Ishikawa (cell line): ENCODE measurements at regions not wholly inside any gene's neighbourhood (a gene's known extent, or its start where the extent isn't known, plus 50 kb on each side); places are given as distances from the start of the nearest gene placed in this dataset.

Experiments
- CEBPB ChIP-seq: IDR thresholded peaks from 2 replicates; pipeline ENCODE4 v1.6.1; 2012
- CREB1 ChIP-seq: IDR thresholded peaks from 2 replicates; pipeline ENCODE4 v1.6.1; 2012; ENCODE audit warnings: low read depth
- EGR1 ChIP-seq: IDR thresholded peaks from 2 replicates; pipeline ENCODE4 v1.6.1; 2012
- EP300 ChIP-seq: IDR thresholded peaks from 2 replicates; pipeline ENCODE4 v1.6.1; 2012; ENCODE audit warnings: borderline replicate concordance
- FOXM1 ChIP-seq: IDR thresholded peaks from 2 replicates; pipeline ENCODE4 v1.6.1; 2012; ENCODE audit warnings: low read depth, borderline replicate concordance
- MAX ChIP-seq: IDR thresholded peaks from 2 replicates; pipeline ENCODE4 v1.6.1; 2012
- NFIC ChIP-seq: IDR thresholded peaks from 2 replicates; pipeline ENCODE4 v1.6.1; 2012
- RAD21 ChIP-seq: IDR thresholded peaks from 2 replicates; pipeline ENCODE4 v1.6.1; 2012; ENCODE audit warnings: low read depth
- REST ChIP-seq: IDR thresholded peaks from 2 replicates; pipeline ENCODE4 v1.6.1; 2012; ENCODE audit warnings: low read depth, mild to moderate bottlenecking
- TAF1 ChIP-seq: IDR thresholded peaks from 2 replicates; pipeline ENCODE4 v1.6.1; 2012; ENCODE audit warnings: low read depth, mild to moderate bottlenecking
- TCF12 ChIP-seq: IDR thresholded peaks from 2 replicates; pipeline ENCODE4 v1.6.1; 2012; ENCODE audit warnings: low read depth
- TEAD4 ChIP-seq: IDR thresholded peaks from 2 replicates; pipeline ENCODE4 v1.6.1; 2012
- YY1 ChIP-seq: IDR thresholded peaks from 2 replicates; pipeline ENCODE4 v1.6.1; 2012; ENCODE audit warnings: low read depth
- ZBTB7A ChIP-seq: IDR thresholded peaks from 2 replicates; pipeline ENCODE4 v1.6.1; 2012; ENCODE audit warnings: low read depth
- TF ChIP-seq, protein P1 (sequence below): IDR thresholded peaks from 2 replicates; pipeline ENCODE4 v1.6.1; 2012

GRCh38 chr13:79725841-79726240, 244.9 kb downstream of the NDFIP2 start:
- no peak for TF ChIP-seq TAF1
- no peak for TF ChIP-seq EGR1
- no peak for TF ChIP-seq TEAD4
- TF ChIP-seq FOXM1, result no peak
- no peak for TF ChIP-seq EP300
- TF ChIP-seq CEBPB, result no peak
- TF ChIP-seq CREB1, result no peak
- TF ChIP-seq, protein P1, sequence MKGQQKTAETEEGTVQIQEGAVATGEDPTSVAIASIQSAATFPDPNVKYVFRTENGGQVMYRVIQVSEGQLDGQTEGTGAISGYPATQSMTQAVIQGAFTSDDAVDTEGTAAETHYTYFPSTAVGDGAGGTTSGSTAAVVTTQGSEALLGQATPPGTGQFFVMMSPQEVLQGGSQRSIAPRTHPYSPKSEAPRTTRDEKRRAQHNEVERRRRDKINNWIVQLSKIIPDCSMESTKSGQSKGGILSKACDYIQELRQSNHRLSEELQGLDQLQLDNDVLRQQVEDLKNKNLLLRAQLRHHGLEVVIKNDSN, result no peak

GRCh38 chr13:79724348-79725103, 243.6 kb downstream of the NDFIP2 start:
- TF ChIP-seq TAF1 (no peak), EP300 (no peak), NFIC (no peak), EGR1 (no peak), RAD21 (no peak), ZBTB7A (no peak), TCF12 (peak; percentile 33; the same call in 1 of the 2 replicates)
- TF ChIP-seq, protein P1, result no peak

DNA sequence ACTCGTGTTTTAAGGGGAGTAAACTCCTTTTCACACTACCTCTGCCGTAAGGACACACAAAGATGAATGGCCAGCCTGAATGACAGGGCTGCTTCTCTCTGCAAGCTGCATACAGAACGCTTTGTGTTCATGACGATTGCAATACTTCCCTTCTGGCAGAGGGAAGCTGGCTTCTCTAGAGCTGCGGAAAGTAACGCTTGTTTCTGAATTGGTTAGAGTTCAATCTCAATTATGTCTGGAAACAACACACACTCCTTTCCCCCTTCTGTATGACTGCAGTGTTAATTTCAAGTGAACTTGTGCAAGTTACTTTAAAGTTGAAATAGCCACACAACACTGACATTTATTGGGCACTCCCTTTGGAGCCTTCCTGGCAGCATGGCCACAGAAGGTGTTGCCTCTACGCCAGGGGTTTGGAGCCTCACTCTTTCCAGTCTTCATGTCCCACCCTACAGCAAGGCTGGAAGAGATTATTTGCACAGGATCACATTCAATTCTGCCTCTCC, 242.6 kb downstream of the NDFIP2 start:
- TF ChIP-seq TCF12, result no peak
- TF ChIP-seq CEBPB, result no peak
- TF ChIP-seq FOXM1, result no peak
- TF ChIP-seq ZBTB7A, result no peak
- TF ChIP-seq MAX, result no peak

DNA sequence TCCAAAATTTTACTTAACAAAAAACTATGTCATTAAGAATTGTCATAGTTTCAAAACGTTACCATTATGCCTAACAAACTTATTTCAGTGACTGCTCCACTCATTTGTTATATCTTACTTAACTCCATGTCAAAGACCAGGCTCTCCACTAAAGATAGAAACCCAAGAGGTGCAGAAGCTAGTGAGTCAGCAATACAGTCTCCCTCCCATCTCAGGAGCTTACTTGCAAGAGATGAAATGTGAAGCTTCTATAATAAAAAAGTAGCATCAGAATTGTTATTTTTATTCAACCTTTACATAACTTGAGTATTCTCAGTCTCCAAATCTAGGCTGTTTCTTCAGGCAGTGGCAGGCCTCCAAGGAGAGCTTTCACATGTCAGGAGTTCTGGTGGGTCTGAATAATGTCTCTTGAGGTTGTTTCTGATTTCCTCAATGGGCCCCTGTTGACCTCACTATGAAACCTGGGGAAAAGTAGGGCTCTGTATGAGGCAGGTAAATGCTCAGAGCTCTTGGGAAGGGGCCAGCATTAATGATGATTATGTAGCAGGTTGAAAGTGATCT, 242.0 kb downstream of the NDFIP2 start:
- TF ChIP-seq TAF1, result no peak
- no peak for TF ChIP-seq EP300
- TF ChIP-seq, protein P1, result no peak
- TF ChIP-seq CREB1, result no peak

- no peak for TF ChIP-seq TEAD4
- TF ChIP-seq EGR1, result no peak
- no peak for TF ChIP-seq EP300
- TF ChIP-seq YY1, result no peak
- no peak for TF ChIP-seq NFIC
- no peak for TF ChIP-seq ZBTB7A
- TF ChIP-seq, protein P1, result no peak
- TF ChIP-seq TCF12, result no peak
- TF ChIP-seq CREB1, result no peak
- TF ChIP-seq REST, result no peak
- no peak for TF ChIP-seq TAF1
- no peak for TF ChIP-seq FOXM1
- TF ChIP-seq RAD21, result no peak
These were observed 235.2 kb downstream of the NDFIP2 start for GRCh38 chr13:79716191-79716590.

GRCh38 chr13:79711631-79712030, 230.7 kb downstream of the NDFIP2 start:
- TF ChIP-seq, protein P1, result no peak
- no peak for TF ChIP-seq RAD21
- TF ChIP-seq ZBTB7A, result no peak
- TF ChIP-seq YY1, result no peak
- no peak for TF ChIP-seq FOXM1
- no peak for TF ChIP-seq MAX
- no peak for TF ChIP-seq NFIC
- TF ChIP-seq CREB1, result no peak
- TF ChIP-seq EP300, result no peak
- TF ChIP-seq TCF12, result no peak
- no peak for TF ChIP-seq REST
